Activated CD4-positive, alpha-beta memory T cell treated with anti-CD3 and anti-CD28 coated beads for 36 hours (primary cell): ENCODE measurements at regions not wholly inside any gene's neighbourhood (a gene's known extent, or its start where the extent isn't known, plus 50 kb on each side); places are given as distances from the start of the nearest gene placed in this dataset.

ENCODE experiments used
- CTCF ChIA-PET: fragments of 350-600 bp; sonication (Branson Sonifier 250); formaldehyde crosslinking; loops from one replicate; lab custom pipeline; 2021; ENCODE audit warnings: antibody characterized with exemption, inconsistent platforms; lab: Charles Lee
- POLR2A ChIA-PET: fragments of 350-600 bp; sonication (Branson Sonifier 250); formaldehyde crosslinking; loops from one replicate; lab custom pipeline; 2021; ENCODE audit warnings: antibody characterized with exemption; lab: Charles Lee
- DNase-seq: peaks from one replicate; pipeline ENCODE4 v3.0.0-alpha.2; 2020
- H3K27ac Mint-ChIP-seq: one replicate; pipeline ENCODE4 v1.8.0; 2021; ENCODE audit warnings: mixed read lengths
- H3K27me3 Mint-ChIP-seq: one replicate; pipeline ENCODE4 v1.8.0; 2021; ENCODE audit warnings: mixed read lengths
- H3K36me3 Mint-ChIP-seq: one replicate; pipeline ENCODE4 v1.8.0; 2021; ENCODE audit warnings: mixed read lengths
- H3K4me1 Mint-ChIP-seq: one replicate; pipeline ENCODE4 v1.8.0; 2021; ENCODE audit warnings: low read depth, mixed read lengths
- H3K4me3 Mint-ChIP-seq: one replicate; pipeline ENCODE4 v1.8.0; 2021; ENCODE audit warnings: mild to moderate bottlenecking, mixed read lengths
- H3K9me3 Mint-ChIP-seq: one replicate; pipeline ENCODE4 v1.8.0; 2021; ENCODE audit warnings: mixed read lengths
- intact Hi-C: fragments of 100-400 bp; cut with micrococcal nuclease; formaldehyde crosslinking; loops from one replicate; pipeline ENCODE4 v1.15.1; 2023

GRCh38 chr3:150022381-150023238 is 51.9 kb upstream of the PFN2 start:
- CTCF ChIA-PET = interaction anchor here (0.5 kb wide), 1 partner anchor 971 kb away, joined by 3 read pairs; no protein-coding TSS in a partner anchor
- Mint-ChIP-seq H3K4me1 (no peaks in the 10 kb centered on the region), H3K27ac (no peak overlapping the region), H3K27me3 (peaks cover 27% of the 10 kb centered on the region), H3K36me3 (no peaks in the 10 kb centered on the region), H3K4me3 (no peak overlapping the region), H3K9me3 (peaks cover 23% of the 10 kb centered on the region)
- intact Hi-C loops = no loop called here
- POLR2A ChIA-PET = no interaction called here
- no peak for DNase-seq

GRCh38 chr3:150020527-150020926 is 49.8 kb upstream of the PFN2 start:
- Mint-ChIP-seq H3K4me1 (no peaks in the 10 kb centered on the region), H3K27me3 (peaks cover 22% of the 10 kb centered on the region), H3K27ac (no peak overlapping the region), H3K4me3 (no peak overlapping the region), H3K36me3 (no peaks in the 10 kb centered on the region), H3K9me3 (peaks cover 17% of the 10 kb centered on the region)
- intact Hi-C loops = no loop called here
- CTCF ChIA-PET = no interaction called here
- POLR2A ChIA-PET = no interaction called here
- DNase-seq = no peak
